HG02852 (cell line): ENCODE measurements at regions not wholly inside any gene's neighbourhood (a gene's known extent, or its start where the extent isn't known, plus 50 kb on each side); places are given as distances from the start of the nearest gene placed in this dataset.

Experiments
- ATAC-seq: cut with Tn5 transposase; IDR thresholded peaks from one replicate; pipeline ENCODE4 v1.9.1; 2021; ENCODE audit warnings: mild to moderate bottlenecking, moderate library complexity; ENCODE audit not compliant: unreplicated experiment

DNA sequence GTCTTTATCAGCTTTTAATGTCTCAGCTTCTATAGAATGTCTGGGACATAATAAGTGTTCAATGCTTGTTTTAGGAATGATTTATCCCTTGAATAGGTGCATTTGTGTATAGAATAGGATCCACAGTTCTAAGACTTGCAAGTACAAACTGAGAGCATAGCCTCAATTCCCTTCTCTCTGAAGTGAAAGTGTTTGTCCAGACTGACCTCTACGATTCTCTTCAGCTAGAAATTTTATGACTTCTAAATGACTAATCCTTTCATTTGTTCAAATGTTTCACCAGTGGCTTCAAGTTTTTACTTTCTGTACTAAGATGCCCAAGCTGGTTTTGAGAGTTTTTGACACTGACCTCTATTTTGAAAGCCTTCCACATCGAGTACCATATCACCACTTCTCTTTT is 608.2 kb upstream of the ADGRL4 start:
- ATAC-seq: no peak

DNA sequence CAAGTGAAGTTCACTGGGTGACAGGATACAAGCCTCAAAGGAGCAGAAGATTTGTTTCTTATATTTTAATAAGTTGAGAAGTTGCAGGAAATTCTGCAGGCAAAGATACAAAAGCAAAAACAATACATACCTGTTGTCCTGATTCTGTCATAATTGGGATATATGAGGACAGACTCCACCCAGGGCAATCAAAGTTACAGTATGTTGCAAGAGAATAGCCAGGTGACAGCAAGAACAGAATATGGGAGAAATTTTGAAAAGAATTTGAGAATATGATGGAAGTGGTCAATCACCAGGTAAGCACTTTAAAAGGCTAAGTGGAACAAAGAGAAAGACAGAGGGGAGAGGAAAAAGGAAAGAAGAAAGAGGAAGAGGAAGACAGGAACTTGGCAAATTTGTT is 607.6 kb upstream of the ADGRL4 start:
- ATAC-seq: no peak

DNA sequence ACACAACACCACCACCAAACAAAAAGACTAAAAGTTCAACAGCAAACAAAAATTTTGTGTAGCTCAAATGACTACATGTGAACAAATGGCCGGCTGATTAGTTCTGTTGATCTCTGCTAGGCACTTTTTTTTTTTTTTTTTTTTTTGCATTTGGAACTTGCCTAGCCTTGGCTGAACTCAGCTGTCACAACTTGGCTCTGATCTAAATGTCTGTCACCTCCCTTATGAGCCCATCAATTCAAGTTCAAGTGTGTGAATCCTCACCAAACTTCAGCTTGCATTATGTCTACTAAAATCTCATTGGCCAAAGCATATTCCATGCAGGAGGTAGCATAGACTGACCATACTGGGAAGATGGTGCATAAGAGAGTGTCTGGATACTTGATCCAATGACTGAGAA is 606.5 kb upstream of the ADGRL4 start:
- ATAC-seq: no peak

DNA sequence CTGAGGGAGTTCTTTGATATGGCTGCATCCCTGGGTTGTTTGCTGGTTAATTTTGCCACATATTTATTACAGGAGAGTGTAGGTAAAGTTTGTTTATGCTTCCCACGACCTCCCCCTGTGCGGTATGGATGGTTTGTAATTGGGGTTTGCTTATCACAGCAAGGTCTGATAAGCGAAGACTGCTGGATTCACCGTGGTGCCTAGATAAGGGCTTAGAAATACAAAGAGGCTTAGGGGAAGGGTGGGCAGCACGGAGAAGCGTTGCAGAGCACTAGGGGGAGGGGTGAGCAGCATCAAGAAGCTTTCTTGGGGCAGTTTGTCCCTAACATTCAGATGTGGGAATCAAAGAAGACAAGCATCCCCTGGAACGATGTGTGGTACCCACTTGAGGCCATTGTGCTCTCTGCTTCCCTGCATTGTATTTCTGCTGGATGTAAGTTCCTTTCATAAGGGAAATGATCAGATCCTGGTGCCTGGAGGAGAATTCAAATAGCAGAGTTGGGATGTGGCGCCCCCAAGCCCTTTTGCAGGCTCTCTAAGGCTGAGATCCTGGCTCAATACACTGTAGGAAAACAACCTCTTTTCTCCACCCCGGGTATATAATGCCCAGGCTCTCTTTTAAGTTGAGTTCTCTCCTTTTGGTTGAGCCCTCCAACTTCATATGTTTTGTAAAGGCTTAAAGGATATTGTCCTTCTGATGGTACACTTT is 598.1 kb upstream of the ADGRL4 start:
- ATAC-seq: no peak

DNA sequence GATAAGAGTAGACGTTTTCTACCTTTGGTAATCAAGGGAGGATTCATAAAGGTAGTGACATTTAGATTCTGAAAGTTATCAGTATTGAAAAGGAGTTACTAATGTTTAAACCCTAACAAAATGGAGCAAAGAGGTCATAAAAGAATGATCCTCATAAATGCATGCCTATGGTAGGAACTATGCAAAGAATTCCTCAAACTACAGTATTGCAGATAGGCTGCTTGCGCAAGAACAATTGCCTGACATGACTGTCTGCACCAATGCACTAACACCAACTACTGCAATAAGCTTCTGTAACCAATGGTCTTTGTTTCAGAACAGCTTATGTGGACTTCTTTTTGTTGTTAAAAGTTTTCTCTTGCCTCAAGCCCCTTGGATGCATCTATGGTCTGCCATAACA is 597.3 kb upstream of the ADGRL4 start:
- no peak for ATAC-seq

DNA sequence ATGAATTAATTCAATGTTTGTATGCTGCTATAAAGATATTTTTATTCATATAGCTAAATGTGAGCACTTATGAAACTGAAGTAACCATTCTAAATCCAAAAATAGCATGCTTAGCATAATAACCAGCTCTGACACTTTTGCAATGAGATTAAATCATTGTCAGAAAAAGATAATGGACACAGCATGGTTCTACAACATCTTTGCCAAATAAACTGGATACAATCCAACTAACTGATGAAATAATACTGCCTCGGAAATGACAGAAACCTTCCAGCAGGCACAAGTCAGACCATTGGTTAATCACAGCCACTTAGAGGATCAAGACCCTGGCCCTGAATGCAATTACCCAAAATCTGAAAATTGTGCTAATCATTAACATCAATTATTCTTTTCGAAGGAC is 592.7 kb upstream of the ADGRL4 start:
- ATAC-seq: no peak

DNA sequence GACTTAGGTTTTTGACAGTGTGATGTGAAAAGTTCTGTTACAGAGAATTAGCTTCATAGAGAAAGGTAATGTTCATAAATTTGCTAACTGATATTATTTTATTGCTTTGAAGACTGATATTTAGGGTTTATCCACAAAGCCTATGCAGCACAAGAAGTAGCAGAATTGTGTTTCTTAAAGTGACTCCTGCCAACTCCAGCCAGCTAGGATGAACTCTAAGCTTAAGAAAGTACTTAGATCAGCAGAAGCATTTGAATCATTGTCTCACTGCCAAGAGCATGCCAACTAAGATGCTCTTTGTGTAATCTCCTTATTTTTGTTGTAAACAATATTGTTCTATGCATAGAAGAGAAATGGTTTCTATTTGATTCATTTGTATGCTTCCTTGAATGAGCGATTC is 589.4 kb upstream of the ADGRL4 start:
- no peak for ATAC-seq

DNA sequence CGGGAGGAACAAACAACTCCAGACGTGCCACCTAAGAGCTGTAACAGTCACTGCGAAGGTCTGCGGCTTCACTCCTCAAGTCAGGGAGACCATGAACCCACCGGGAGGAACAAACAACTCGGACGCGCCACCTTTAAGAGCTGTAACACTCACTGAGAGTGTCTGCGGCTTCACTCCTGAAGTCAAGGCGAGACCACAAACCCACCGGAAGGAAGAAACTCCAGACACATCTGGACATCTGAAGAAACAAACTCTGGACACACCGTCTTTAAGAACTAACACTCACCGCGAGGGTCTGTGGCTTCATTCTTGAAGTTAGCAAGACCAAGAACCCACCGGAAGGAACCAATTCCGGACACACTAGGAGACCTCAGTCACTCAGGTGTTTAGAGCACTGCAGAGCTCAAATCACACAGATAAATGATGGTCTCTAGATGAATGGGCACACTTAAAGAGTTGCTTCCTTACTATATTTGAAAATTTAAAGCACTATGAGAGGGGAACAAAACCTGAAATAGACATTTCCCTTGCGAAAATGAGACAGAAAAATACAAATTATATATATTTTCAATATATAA is 587.7 kb upstream of the ADGRL4 start:
- no peak for ATAC-seq

DNA sequence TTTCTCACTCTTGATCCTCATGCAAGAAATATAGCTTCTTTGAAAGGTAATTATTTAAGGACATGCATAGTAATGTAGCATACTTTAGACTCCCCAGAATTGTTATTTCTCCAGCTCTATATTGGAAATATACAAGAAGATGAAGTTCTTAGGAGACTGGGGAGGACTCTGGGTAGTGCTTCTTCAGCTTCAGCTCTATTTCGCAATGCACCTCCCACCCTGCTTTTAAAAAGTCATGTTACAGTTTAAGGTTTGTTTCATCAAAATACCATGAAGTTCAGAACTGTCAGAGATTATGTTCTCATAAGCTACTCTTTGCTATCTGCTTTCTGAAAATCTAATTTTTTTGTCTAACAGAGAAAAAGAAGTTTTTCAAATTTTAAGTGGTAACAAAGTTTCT is 586.2 kb upstream of the ADGRL4 start:
- ATAC-seq: no peak

DNA sequence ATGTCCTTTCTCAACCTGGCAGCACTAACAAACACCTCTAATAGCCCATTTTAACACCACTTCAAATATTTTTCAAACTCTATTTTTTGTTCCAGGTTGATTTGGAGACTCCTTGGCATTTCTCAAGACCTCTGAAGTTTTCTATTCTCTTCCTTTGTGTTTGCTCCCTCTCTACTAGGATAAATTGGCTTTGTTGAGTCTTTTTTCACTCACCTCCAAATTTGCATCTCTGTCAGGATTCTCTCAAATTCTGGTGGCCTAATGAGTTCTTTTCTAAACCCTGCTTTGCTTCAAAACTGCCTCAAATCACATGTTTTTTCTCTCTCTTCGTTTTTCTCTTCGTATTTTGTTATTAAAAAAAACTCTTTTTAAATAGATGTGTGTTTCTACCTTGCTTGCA is 582.2 kb upstream of the ADGRL4 start:
- ATAC-seq: no peak

DNA sequence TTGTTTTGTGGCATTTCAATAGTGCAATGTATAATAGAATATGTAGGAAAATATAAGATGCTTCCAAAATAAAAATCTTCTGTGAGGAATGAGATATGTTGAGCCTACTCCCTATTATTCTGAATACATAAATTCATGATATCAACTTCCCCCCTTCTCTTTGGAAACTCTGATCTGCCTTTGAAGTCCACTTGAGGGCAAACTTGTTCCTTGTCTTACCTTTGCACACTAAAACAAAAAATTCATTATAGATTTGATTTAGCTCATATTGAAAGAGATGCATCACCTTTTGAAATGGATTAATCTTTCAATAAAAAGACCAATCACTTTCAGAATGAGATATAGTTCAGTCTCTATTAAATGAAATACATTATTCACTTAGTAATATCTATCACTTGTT is 580.7 kb upstream of the ADGRL4 start:
- no peak for ATAC-seq

DNA sequence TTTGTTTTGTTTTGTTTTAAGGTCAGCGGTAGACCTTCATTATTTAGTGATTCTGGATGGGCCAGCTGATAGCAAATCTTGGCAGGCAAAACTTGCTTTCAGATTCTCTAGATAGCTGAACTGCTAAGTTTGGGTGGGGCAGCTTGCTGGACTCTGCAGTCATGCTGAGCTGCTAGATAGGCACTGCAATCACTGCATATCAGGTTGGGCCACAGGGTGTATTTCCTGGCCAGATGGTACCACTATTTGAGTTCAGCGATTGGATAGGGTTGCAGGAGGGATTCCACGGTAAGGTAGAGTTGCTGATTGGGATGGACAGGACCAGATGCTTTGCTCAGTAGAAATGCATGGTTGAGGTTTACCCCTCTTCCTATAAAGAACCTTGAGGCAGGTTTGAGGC is 579.3 kb upstream of the ADGRL4 start:
- ATAC-seq: no peak

DNA sequence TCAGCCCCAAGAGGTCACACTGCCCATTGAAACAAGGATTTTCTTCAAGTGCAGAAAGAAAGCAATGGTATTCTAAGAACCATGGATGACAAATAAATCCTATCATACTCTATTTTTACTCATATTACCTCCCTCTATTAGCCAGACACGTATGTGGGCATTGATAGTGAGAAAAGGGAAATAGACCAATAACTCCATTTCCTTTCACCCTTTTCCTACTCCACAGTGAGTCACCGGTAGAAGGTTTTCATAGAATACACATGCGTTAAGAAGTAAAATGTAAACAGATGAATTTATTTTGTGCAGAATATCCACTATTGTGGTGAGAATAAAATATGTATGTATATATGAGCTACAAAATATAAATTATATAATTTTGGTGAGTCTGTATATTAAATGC is 568.9 kb upstream of the ADGRL4 start:
- ATAC-seq: no peak

DNA sequence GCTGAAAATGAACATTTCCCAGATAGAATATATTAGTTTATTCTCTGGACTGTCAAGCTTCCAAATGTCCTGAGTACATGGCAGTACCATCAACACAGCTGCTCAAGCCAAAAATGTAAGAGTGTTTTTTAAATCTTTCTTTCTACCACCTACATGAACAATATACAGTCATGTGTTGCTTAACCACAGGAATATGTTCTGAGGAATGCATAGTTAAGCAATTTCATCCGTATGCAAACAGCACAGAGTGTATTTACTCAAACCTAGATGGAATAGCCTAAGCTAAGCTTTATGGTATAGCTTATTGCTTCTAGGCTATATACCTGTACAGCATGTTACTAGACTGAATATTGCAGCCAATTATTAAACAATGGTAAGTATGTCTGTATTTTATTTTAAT is 561.9 kb upstream of the ADGRL4 start:
- ATAC-seq: no peak

DNA sequence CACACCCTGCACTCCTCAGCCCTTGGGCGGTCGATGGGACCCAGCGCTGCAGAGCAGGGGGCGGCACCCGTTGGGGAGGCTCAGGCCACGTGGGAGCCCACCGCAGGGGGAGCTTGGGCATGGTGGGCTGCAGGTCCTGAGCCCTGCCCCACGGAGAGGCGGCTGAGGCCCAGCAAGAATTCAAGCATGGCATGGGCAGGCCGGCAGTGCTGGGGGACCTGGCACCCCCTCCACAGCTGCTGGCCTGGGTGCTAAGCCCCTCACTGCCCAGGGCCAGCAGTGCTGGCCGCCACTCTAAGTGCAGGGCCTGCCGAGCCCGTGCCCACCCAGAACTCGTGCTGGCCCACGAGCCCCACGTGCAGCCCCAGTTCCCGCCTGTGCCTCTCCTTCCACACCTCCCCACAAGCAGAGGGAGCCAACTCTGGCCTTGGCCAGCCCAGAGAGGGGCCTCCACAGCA is 555.0 kb upstream of the ADGRL4 start:
- ATAC-seq: no peak

DNA sequence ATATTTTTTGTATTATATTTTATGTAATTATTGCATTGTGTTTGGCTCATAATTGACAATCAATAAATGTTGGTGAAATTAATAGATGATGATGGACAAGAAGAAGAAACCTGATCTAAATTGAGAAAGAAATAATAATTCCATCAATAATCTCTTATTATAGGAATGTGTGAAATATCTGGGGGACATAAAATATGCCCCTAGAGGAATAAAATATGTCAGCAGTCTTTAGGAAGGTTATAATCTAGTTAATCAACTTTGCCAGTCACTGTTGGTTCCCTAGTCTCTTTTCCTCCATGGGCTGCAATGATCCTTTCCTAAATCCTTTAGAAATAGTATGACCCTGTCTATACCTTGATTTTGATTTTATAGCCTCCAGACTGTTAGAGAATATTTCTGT is 549.7 kb upstream of the ADGRL4 start:
- no peak for ATAC-seq

DNA sequence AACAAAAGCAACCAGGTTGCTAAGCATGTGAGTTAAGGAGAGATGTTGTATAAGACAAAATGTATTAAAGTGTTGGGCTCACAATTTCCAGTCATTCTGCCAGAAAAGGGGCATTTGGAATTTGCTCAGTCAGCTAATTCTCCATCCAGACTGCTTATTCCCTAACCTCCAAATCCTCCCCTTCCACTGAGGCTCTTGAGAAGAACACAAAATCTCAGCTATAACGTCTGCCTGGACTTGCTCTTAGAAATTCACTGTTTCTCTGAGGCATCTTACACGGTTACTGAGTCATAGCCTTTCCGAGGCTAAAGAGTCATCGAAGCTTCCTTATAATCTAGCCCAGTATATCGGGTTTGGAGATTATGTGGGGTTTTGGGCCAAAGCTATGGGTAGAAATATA is 548.2 kb upstream of the ADGRL4 start:
- ATAC-seq: no peak

DNA sequence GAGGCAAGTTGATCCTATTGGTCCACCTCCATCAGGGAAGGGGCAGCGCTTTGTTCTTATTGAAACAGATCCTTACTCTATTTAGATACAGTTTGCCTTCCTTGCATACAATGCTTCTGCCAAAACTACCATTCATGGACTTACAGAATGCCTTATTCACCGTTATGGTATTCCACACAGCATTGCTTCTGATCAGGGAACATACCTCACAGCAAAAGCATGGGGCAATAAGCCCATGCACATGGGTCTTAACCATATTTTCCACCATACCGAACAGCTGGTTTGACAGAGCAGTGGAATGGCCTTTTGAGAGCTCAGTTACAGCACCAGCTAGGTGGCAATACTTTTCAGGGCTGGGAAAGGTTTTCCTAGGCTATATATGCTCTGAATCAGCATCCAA is 544.8 kb upstream of the ADGRL4 start:
- no peak for ATAC-seq

DNA sequence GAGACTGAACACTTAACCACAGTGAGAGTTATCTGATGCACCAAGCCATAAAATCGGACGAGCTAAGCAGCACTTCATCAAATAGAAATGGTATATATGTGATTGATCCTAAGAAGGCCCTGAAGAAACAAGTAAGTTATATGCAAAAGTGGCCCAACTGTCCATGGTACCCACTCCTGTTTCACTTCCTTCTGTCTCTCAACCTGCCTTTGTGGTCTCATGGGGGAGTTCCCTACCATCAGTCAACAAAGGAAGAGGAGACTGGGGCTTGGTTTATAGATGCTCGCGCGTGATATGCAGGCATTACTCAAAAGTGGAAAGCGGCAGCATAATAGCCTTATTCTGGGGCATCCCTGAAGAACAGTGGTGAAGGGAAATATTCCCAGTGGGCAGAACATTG is 543.9 kb upstream of the ADGRL4 start:
- ATAC-seq: no peak

DNA sequence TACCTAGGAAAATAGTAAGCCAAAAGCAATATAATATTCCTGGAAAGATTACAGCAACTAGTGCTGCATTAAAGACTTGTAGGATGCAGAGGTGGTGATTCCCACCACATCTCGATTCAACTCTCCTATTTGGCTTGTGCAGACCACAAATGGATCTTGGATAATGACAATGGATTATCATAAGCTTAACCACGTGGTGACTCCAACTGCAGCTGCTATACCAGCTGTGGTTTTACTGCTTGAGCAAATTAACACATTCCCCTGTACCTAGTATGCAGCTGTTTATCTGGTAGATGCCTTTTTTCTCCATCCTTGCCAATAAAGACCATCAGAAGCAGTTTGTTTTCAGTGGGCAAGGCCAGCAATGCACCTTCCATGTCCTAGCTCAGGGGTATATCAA is 542.7 kb upstream of the ADGRL4 start:
- no peak for ATAC-seq

DNA sequence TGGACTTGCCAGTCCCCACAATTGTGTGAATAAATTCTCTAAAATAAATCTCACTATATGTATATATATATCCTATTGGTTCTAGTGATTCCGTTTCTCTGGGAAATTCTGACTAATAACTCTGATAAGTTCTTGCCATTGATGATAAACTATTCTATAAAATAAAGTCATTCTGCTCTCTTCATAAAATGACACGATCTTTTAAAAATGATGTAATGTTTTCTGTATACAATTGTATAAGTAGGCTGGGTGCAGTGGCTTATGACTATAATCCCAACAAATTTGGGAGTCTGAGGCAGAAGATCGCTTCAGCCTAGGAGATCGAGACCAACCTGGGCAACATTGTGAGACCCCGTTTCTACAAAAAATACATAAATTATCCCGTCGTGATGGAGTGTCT is 541.0 kb upstream of the ADGRL4 start:
- no peak for ATAC-seq

DNA sequence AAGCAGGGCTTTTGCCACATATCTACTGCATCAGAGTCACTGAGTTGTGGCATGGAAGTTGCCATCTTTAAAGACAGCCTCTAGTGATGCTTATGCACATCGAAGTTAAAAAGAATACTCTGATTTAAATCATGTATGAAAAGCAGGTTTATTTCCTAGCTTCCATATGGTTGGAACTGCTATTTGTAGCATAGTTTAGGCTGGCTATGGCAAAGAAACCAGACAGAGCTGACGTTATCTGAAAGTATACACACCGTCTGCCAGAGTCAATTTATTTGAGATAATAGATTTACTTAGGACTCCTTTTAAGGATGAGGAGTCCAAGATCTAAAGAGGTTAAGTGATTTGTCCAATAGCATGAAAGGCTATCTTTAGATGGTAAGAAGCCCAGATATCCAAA is 536.9 kb upstream of the ADGRL4 start:
- ATAC-seq: no peak

DNA sequence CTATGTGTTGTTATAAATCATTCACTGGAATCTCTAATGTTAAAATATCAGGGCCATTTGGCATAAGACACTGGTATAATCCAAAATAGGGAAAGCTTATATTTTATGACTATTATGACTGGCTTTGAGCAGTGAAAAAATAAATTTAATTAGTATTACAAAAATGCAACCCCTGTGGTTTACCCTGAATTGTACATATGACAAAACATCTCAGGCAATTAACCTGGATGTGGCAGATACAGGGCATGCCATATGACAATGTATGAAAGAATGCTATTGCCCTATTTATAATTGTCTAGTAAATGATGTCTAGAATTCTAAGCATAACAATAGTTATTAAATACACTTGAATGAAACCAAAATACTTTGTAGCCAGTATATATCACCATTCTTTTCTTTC is 532.5 kb upstream of the ADGRL4 start:
- no peak for ATAC-seq
